Cardiac muscle cell (in vitro differentiated cells and primary cell): ENCODE measurements at regions not wholly inside any gene's neighbourhood (a gene's known extent, or its start where the extent isn't known, plus 50 kb on each side); places are given as distances from the start of the nearest gene placed in this dataset.

Experiments
- DNase-seq, 2 donors: peaks; one replicate each; pipeline versions ENCODE4 v3.0.0 to v3.0.0-alpha.2; 2010 to 2017; ENCODE audit warnings: low read depth in 1 of 2, low spot score in 1 of 2
- H3K27ac ChIP-seq: fragments of 200-600 bp; sonication (generic); 2 replicates; pipeline ENCODE4 v1.5.1; 2016
- H3K27me3 ChIP-seq: fragments of 200-600 bp; sonication (generic); 2 replicates; pipeline ENCODE4 v1.6.0; 2016; ENCODE audit warnings: control low read depth
- H3K36me3 ChIP-seq: fragments of 200-600 bp; sonication (generic); 2 replicates; pipeline ENCODE4 v1.5.1; 2016; ENCODE audit warnings: control low read depth
- H3K4me1 ChIP-seq: fragments of 200-600 bp; sonication (generic); 2 replicates; pipeline ENCODE4 v1.8.1; 2017; ENCODE audit warnings: low read depth, mild to moderate bottlenecking, mixed run types
- H3K4me3 ChIP-seq: fragments of 200-600 bp; sonication (generic); 2 replicates; pipeline ENCODE4 v1.5.1; 2016; ENCODE audit warnings: mild to moderate bottlenecking
- H3K9me3 ChIP-seq: fragments of 200-600 bp; sonication (generic); 2 replicates; pipeline ENCODE4 v1.5.1; 2017; ENCODE audit warnings: low read depth, mild to moderate bottlenecking, control low read depth
- TF ChIP-seq, protein P1 (sequence below): IDR thresholded peaks from 2 replicates; pipeline ENCODE4 v1.5.1; 2012; ENCODE audit warnings: low read depth, mild to moderate bottlenecking, low read length

- H3K4me3 ChIP-seq: no peak overlapping the region
- no peaks in the 10 kb centered on the region for H3K27me3 ChIP-seq
- DNase-seq: no peak
- no peaks in the 10 kb centered on the region for H3K9me3 ChIP-seq
- no peaks in the 10 kb centered on the region for H3K36me3 ChIP-seq
- no peaks in the 10 kb centered on the region for H3K4me1 ChIP-seq
- no peak overlapping the region for H3K27ac ChIP-seq
- TF ChIP-seq, protein P1, sequence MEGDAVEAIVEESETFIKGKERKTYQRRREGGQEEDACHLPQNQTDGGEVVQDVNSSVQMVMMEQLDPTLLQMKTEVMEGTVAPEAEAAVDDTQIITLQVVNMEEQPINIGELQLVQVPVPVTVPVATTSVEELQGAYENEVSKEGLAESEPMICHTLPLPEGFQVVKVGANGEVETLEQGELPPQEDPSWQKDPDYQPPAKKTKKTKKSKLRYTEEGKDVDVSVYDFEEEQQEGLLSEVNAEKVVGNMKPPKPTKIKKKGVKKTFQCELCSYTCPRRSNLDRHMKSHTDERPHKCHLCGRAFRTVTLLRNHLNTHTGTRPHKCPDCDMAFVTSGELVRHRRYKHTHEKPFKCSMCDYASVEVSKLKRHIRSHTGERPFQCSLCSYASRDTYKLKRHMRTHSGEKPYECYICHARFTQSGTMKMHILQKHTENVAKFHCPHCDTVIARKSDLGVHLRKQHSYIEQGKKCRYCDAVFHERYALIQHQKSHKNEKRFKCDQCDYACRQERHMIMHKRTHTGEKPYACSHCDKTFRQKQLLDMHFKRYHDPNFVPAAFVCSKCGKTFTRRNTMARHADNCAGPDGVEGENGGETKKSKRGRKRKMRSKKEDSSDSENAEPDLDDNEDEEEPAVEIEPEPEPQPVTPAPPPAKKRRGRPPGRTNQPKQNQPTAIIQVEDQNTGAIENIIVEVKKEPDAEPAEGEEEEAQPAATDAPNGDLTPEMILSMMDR: no peak
Observed at GRCh38 chr12:28054583-28054982, 82.0 kb upstream of the PTHLH start.

- Histone ChIP-seq H3K36me3 (no peaks in the 10 kb centered on the region), H3K27ac (no peak overlapping the region), H3K9me3 (no peaks in the 10 kb centered on the region), H3K27me3 (no peaks in the 10 kb centered on the region), H3K4me3 (no peak overlapping the region), H3K4me1 (no peaks in the 10 kb centered on the region)
- TF ChIP-seq, protein P1: no peak
- DNase-seq: no peak
Observed at GRCh38 chr12:28057856-28058615, 85.5 kb upstream of the PTHLH start.

GRCh38 chr12:28059220-28059619, 86.7 kb upstream of the PTHLH start:
- no peak for DNase-seq

DNA sequence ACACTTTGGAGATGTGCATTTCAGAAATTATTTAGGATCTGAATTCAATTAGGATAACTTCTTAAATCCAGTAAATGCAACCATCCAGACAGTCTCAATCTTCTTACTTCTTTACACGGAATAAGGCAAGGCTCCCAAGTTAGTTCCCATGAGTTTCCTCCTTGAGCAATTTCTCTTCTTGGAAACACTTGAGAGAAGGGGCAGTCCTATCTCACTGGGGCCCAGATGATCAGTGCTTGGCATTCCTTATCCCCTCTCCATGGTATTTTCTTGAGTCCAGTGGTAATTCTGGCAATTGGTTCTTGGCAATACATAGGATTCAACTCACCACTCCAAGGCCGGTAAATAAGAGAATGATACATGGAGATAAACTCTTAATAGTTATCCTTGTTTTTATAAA, 87.1 kb upstream of the PTHLH start:
- Histone ChIP-seq H3K4me3 (no peak overlapping the region), H3K9me3 (no peaks in the 10 kb centered on the region), H3K4me1 (no peaks in the 10 kb centered on the region), H3K27ac (no peak overlapping the region), H3K27me3 (no peaks in the 10 kb centered on the region), H3K36me3 (no peaks in the 10 kb centered on the region)
- TF ChIP-seq, protein P1: no peak
- peak in 1 of 2 donors; percentile 30 for DNase-seq

More at GRCh38 chr12:28059220-28059619, 86.7 kb upstream of the PTHLH start:
- Histone ChIP-seq H3K36me3 (no peaks in the 10 kb centered on the region), H3K27ac (no peak overlapping the region), H3K27me3 (no peaks in the 10 kb centered on the region), H3K9me3 (no peaks in the 10 kb centered on the region), H3K4me1 (no peaks in the 10 kb centered on the region), H3K4me3 (no peak overlapping the region)
- TF ChIP-seq, protein P1: no peak

DNA sequence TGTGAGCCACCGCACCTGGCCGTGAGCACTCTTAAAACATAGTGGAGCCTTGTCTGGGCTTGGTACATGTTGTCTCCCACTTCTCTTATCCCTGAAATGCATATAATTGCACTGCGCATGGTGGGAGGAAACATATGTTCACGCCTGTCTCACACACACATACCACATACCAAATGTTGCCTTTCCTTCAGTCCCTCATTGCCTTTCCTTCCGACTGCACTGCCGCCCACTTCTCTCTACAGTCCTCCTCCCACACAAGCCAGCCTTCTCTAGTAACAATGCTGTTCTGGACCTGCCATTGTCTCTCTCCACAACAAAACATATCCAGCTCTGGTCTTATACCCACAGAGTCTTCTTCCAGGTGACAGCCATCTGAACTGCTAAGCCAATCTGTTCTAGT, 88.3 kb upstream of the PTHLH start:
- TF ChIP-seq, protein P1: no peak
- no peak overlapping the region for H3K4me3 ChIP-seq
- H3K27me3 ChIP-seq: no peaks in the 10 kb centered on the region
- no peak overlapping the region for H3K27ac ChIP-seq
- no peaks in the 10 kb centered on the region for H3K36me3 ChIP-seq
- H3K9me3 ChIP-seq: no peaks in the 10 kb centered on the region
- no peak for DNase-seq
- H3K4me1 ChIP-seq: no peaks in the 10 kb centered on the region
